A673 (cell line): ENCODE measurements at regions not wholly inside any gene's neighbourhood (a gene's known extent, or its start where the extent isn't known, plus 50 kb on each side); places are given as distances from the start of the nearest gene placed in this dataset.

ENCODE experiments used
- EZH2 ChIP-seq: fragments of 200-600 bp; sonication (generic); IDR thresholded peaks from 2 replicates; pipeline ENCODE4 v1.6.1; 2017; ENCODE audit warnings: borderline replicate concordance, low read depth, mild to moderate bottlenecking, mixed read lengths, antibody characterized with exemption, low read length; ENCODE audit not compliant: poor library complexity, severe bottlenecking
- TF ChIP-seq, protein P1 (sequence below): fragments of 300-800, 200-600 bp; sonication (generic); conservative IDR thresholded peaks from 2 replicates; pipeline ENCODE4 v1.5.1; 2017; ENCODE audit warnings: low read depth, mild to moderate bottlenecking, antibody characterized with exemption, low read length, moderate library complexity, mixed read lengths

GRCh38 chr4:163649557-163650091 is 155.1 kb downstream of the TMA16 start:
- TF ChIP-seq, protein P1, sequence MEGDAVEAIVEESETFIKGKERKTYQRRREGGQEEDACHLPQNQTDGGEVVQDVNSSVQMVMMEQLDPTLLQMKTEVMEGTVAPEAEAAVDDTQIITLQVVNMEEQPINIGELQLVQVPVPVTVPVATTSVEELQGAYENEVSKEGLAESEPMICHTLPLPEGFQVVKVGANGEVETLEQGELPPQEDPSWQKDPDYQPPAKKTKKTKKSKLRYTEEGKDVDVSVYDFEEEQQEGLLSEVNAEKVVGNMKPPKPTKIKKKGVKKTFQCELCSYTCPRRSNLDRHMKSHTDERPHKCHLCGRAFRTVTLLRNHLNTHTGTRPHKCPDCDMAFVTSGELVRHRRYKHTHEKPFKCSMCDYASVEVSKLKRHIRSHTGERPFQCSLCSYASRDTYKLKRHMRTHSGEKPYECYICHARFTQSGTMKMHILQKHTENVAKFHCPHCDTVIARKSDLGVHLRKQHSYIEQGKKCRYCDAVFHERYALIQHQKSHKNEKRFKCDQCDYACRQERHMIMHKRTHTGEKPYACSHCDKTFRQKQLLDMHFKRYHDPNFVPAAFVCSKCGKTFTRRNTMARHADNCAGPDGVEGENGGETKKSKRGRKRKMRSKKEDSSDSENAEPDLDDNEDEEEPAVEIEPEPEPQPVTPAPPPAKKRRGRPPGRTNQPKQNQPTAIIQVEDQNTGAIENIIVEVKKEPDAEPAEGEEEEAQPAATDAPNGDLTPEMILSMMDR = no peak
- TF ChIP-seq EZH2 = no peak
